ENCODE measurements at regions not wholly inside any gene's neighbourhood (a gene's known extent, or its start where the extent isn't known, plus 50 kb on each side); places are given as distances from the start of the nearest gene placed in this dataset.

GRCh38 chr14:30218907-30219306, 291.3 kb upstream of the PRKD1 start:
- TF ChIP-seq CTCF (IDR thresholded peaks at IDR 0.05; ENCODE audit: extremely low read depth, missing control alignments), result no peak
- DNase-seq (ENCODE audit: low spot score), result no peak

GRCh38 chr14:30221546-30221945, 293.9 kb upstream of the PRKD1 start:
- no peak for TF ChIP-seq CTCF (IDR thresholded peaks at IDR 0.05; ENCODE audit: extremely low read depth, missing control alignments)

GRCh38 chr14:30223385-30223785, 295.7 kb upstream of the PRKD1 start:
- no peak for DNase-seq (ENCODE audit: low spot score)
- TF ChIP-seq CTCF (IDR thresholded peaks at IDR 0.05; ENCODE audit: extremely low read depth, missing control alignments), result no peak

More at GRCh38 chr14:30221546-30221945, 293.9 kb upstream of the PRKD1 start:
- DNase-seq (ENCODE audit: low spot score), result no peak

GRCh38 chr14:30223966-30224365, 296.3 kb upstream of the PRKD1 start:
- no peak for DNase-seq (ENCODE audit: low spot score)
- no peak for TF ChIP-seq CTCF (IDR thresholded peaks at IDR 0.05; ENCODE audit: extremely low read depth, missing control alignments)

- DNase-seq (ENCODE audit: low spot score), result no peak
- TF ChIP-seq CTCF (IDR thresholded peaks at IDR 0.05; ENCODE audit: extremely low read depth, missing control alignments), result no peak
These were observed 297.5 kb upstream of the PRKD1 start for GRCh38 chr14:30225176-30225575.

- DNase-seq (ENCODE audit: low spot score), result no peak
- no peak for TF ChIP-seq CTCF (IDR thresholded peaks at IDR 0.05; ENCODE audit: extremely low read depth, missing control alignments)
These were observed 299.8 kb upstream of the PRKD1 start for GRCh38 chr14:30227436-30227835.

- no peak for TF ChIP-seq CTCF (IDR thresholded peaks at IDR 0.05; ENCODE audit: extremely low read depth, missing control alignments)
- no peak for DNase-seq (ENCODE audit: low spot score)
These were observed 300.2 kb upstream of the PRKD1 start for GRCh38 chr14:30227876-30228275.
